PC-9 (cell line): ENCODE measurements at regions not wholly inside any gene's neighbourhood (a gene's known extent, or its start where the extent isn't known, plus 50 kb on each side); places are given as distances from the start of the nearest gene placed in this dataset.

Experiments used
- BruUV-seq: library from RNA; stranded (reverse); fragments of 400-500 nt; replicated peaks from 2 replicates; lab custom pipeline; 2021; lab: Mats Ljungman, UMichigan
- CTCF ChIA-PET: fragments of 300-600 bp; sonication (Branson Sonifier 250); formaldehyde crosslinking; loops from one replicate; lab custom pipeline; 2022; ENCODE audit warnings: antibody characterized with exemption; lab: Charles Lee
- POLR2A ChIA-PET: fragments of 300-600 bp; sonication (Branson Sonifier 250); formaldehyde crosslinking; loops from one replicate; lab custom pipeline; 2022; ENCODE audit warnings: antibody characterized with exemption; ENCODE audit not compliant: unreplicated experiment; lab: Charles Lee
- DNase-seq, 2 experiments: peaks; one replicate each; pipeline versions ENCODE4 v3.0.0 to v3.0.0-alpha.2; 2015 to 2022; ENCODE audit warnings: mixed read lengths in 1 of 2
- H2AFZ ChIP-seq: fragments of 200-600 bp; sonication (generic); 2 replicates; pipeline ENCODE4 v1.8.1; 2017; ENCODE audit warnings: antibody characterized with exemption
- H3F3A ChIP-seq: fragments of 200-600 bp; sonication (generic); 2 replicates; pipeline ENCODE4 v1.8.1; 2017; ENCODE audit warnings: antibody characterized with exemption, mild to moderate bottlenecking, low read depth; ENCODE audit not compliant: insufficient read depth
- H3K27ac ChIP-seq: fragments of 200-600 bp; sonication (generic); 2 replicates; pipeline ENCODE4 v1.6.1; 2016; ENCODE audit warnings: mixed run types
- H3K27me3 ChIP-seq: fragments of 200-600 bp; sonication (generic); 2 replicates; pipeline ENCODE4 v1.6.1; 2016; ENCODE audit warnings: low read depth, mixed run types; ENCODE audit not compliant: insufficient read depth
- H3K36me3 ChIP-seq: fragments of 200-600 bp; sonication (generic); 2 replicates; pipeline ENCODE4 v1.6.1; 2016; ENCODE audit warnings: low read depth, mixed run types
- H3K4me1 ChIP-seq: fragments of 200-600 bp; sonication (generic); replicated peaks from 2 replicates; pipeline ENCODE4 v1.6.1; 2016; ENCODE audit warnings: mixed run types; ENCODE audit not compliant: insufficient read depth
- H3K4me2 ChIP-seq: fragments of 200-600 bp; sonication (generic); 2 replicates; pipeline ENCODE4 v1.6.1; 2017; ENCODE audit warnings: mixed run types
- H3K4me3 ChIP-seq: fragments of 200-600 bp; sonication (generic); 2 replicates; pipeline ENCODE4 v1.6.1; 2016; ENCODE audit warnings: mixed run types
- H3K79me2 ChIP-seq: fragments of 200-600 bp; sonication (generic); 2 replicates; pipeline ENCODE4 v1.6.1; 2017; ENCODE audit warnings: low read depth, mixed run types
- H3K9me2 ChIP-seq: fragments of 200-600 bp; sonication (generic); 2 replicates; pipeline ENCODE4 v1.8.1; 2017; ENCODE audit warnings: mild to moderate bottlenecking; ENCODE audit not compliant: insufficient read depth
- H3K9me3 ChIP-seq: fragments of 200-600 bp; sonication (generic); 2 replicates; pipeline ENCODE4 v1.8.1; 2016; ENCODE audit warnings: low read depth; ENCODE audit not compliant: insufficient read depth
- H4K20me1 ChIP-seq: fragments of 200-600 bp; sonication (generic); 2 replicates; pipeline ENCODE4 v1.8.1; 2017; ENCODE audit not compliant: insufficient read depth
- EZH2 ChIP-seq: fragments of 200-600 bp; sonication (generic); IDR thresholded peaks from 2 replicates; pipeline ENCODE4 v1.8.0; 2017; ENCODE audit warnings: antibody characterized with exemption, low read depth
- intact Hi-C: fragments of 100-400 bp; cut with micrococcal nuclease; formaldehyde crosslinking; loops from one replicate; pipeline ENCODE4 v1.10.0; 2022; ENCODE audit not compliant: unreplicated experiment
- TF ChIP-seq, protein P1 (sequence below): fragments of 200-600 bp; sonication (generic); conservative IDR thresholded peaks from 2 replicates; pipeline ENCODE4 v1.6.1; 2017; ENCODE audit warnings: mixed run types, antibody characterized with exemption, mild to moderate bottlenecking, moderate library complexity

DNA sequence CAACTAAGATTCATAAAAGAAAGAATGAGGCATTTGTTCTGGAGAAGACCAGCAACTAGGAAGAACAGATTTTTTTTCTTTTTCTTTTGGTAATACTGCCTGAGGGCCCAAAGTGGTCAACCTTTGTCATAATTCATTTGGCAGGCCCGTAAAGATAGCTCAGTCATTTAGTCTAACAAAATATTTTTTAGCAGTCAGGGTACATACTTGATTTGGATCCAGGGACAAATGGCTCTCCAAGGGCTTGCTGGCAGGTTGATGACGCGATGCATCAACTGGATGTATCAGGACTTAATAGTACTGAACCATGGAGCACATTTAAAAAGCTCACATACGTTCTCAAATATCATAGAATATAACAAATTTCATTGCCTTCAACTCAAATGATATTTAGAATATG, 203.4 kb upstream of the ZNF608 start:
- Histone ChIP-seq H3K27ac (no peak overlapping the region), H4K20me1 (no peaks in the 10 kb centered on the region), H3K4me1 (no peaks in the 10 kb centered on the region), H3K36me3 (no peaks in the 10 kb centered on the region), H3K4me3 (no peak overlapping the region), H2AFZ (no peak overlapping the region), H3F3A (no peaks in the 10 kb centered on the region), H3K4me2 (no peak overlapping the region), H3K9me3 (no peaks in the 10 kb centered on the region), H3K79me2 (no peaks in the 10 kb centered on the region), H3K27me3 (no peaks in the 10 kb centered on the region), H3K9me2 (no peaks in the 10 kb centered on the region)
- BruUV-seq, result no TSS peak
- DNase-seq, result no peak
- TF ChIP-seq, protein P1, sequence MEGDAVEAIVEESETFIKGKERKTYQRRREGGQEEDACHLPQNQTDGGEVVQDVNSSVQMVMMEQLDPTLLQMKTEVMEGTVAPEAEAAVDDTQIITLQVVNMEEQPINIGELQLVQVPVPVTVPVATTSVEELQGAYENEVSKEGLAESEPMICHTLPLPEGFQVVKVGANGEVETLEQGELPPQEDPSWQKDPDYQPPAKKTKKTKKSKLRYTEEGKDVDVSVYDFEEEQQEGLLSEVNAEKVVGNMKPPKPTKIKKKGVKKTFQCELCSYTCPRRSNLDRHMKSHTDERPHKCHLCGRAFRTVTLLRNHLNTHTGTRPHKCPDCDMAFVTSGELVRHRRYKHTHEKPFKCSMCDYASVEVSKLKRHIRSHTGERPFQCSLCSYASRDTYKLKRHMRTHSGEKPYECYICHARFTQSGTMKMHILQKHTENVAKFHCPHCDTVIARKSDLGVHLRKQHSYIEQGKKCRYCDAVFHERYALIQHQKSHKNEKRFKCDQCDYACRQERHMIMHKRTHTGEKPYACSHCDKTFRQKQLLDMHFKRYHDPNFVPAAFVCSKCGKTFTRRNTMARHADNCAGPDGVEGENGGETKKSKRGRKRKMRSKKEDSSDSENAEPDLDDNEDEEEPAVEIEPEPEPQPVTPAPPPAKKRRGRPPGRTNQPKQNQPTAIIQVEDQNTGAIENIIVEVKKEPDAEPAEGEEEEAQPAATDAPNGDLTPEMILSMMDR, result no peak
- TF ChIP-seq EZH2, result no peak
- POLR2A ChIA-PET, result no interaction called here
- CTCF ChIA-PET, result no interaction called here
- intact Hi-C loops, result no loop called here

DNA sequence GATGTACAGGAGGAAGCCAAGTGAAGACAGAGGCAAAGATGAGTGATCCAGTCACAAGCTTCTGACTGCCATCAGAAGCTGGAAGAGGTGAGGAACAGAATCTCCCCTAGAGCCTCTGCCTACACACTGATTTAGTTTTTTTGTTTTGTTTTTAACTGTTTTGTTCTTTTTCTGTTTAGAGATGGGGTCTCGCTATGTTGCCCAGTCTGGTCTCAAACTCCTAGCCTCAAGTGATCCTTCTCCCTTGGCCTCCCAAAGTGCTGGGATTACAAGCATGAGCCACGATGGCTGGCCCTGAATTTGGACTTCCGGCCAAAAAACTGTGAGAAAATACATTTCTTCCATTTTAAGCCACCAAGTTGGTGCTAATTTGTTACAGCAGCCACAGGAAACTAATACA, 204.7 kb upstream of the ZNF608 start:
- Histone ChIP-seq H2AFZ (no peak overlapping the region), H3K9me3 (no peaks in the 10 kb centered on the region), H3K79me2 (no peaks in the 10 kb centered on the region), H3K4me1 (no peaks in the 10 kb centered on the region), H3K27ac (no peak overlapping the region), H3K4me2 (no peak overlapping the region), H3K9me2 (no peaks in the 10 kb centered on the region), H3K4me3 (no peak overlapping the region), H3K27me3 (no peaks in the 10 kb centered on the region), H4K20me1 (no peaks in the 10 kb centered on the region), H3F3A (no peaks in the 10 kb centered on the region), H3K36me3 (no peaks in the 10 kb centered on the region)
- CTCF ChIA-PET, result no interaction called here
- POLR2A ChIA-PET, result no interaction called here
- TF ChIP-seq, protein P1, result no peak
- no peak for TF ChIP-seq EZH2
- BruUV-seq, result no TSS peak
- no peak for DNase-seq
- intact Hi-C loops, result no loop called here

DNA sequence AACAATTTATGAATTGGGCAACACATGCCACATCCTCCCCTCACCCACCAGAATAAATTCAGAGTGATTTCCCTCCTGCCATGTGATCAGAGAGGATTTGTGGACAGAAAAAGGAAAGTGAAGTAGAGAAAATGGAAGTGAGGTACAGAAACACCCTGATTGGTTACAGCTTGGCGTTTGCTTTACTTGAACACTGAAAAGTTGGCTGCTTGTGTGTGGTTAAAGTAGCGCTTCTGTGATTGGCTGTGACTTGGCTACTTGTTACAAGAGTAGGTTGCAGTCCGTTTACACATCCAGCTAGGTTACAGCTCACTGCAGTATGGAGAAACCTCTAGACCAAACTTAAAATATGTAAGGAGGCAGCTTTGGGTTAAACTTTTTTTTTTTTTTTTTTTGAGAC, 205.2 kb upstream of the ZNF608 start:
- H3K9me2 ChIP-seq, result no peaks in the 10 kb centered on the region
- no peaks in the 10 kb centered on the region for H3K36me3 ChIP-seq
- H3K27me3 ChIP-seq, result no peaks in the 10 kb centered on the region
- CTCF ChIA-PET, result no interaction called here
- H3K27ac ChIP-seq, result no peak overlapping the region
- no peak for DNase-seq
- H3K4me3 ChIP-seq, result no peak overlapping the region
- BruUV-seq, result no TSS peak
- H3F3A ChIP-seq, result no peaks in the 10 kb centered on the region
- H4K20me1 ChIP-seq, result no peaks in the 10 kb centered on the region
- intact Hi-C loops, result no loop called here
- H3K9me3 ChIP-seq, result no peaks in the 10 kb centered on the region
- POLR2A ChIA-PET, result no interaction called here
- H3K4me2 ChIP-seq, result no peak overlapping the region
- no peak overlapping the region for H2AFZ ChIP-seq
- no peaks in the 10 kb centered on the region for H3K4me1 ChIP-seq
- TF ChIP-seq, protein P1, result no peak
- no peak for TF ChIP-seq EZH2
- H3K79me2 ChIP-seq, result no peaks in the 10 kb centered on the region
